HUES6 (cell line): ENCODE measurements at regions not wholly inside any gene's neighbourhood (a gene's known extent, or its start where the extent isn't known, plus 50 kb on each side); places are given as distances from the start of the nearest gene placed in this dataset.
"Not testable (repeated sequence)": the region's sequence is repeated elsewhere in the genome, so short reads cannot be mapped to it uniquely, and the experiment has no call there.

Experiments used
- H3K27ac ChIP-seq: 2 replicates; pipeline ENCODE4 v1.7.0; 2013; ENCODE audit warnings: low read depth, mild to moderate bottlenecking, low read length, inconsistent platforms
- H3K27me3 ChIP-seq: 2 replicates; pipeline ENCODE4 v1.6.1; 2013; ENCODE audit warnings: low read length; ENCODE audit not compliant: control insufficient read depth, insufficient read depth
- H3K36me3 ChIP-seq: 2 replicates; pipeline ENCODE4 v1.6.1; 2013; ENCODE audit warnings: low read length; ENCODE audit not compliant: control insufficient read depth, insufficient read depth
- H3K4me1 ChIP-seq: 2 replicates; pipeline ENCODE4 v1.6.1; 2013; ENCODE audit warnings: low read length; ENCODE audit not compliant: control insufficient read depth, insufficient read depth
- H3K4me3 ChIP-seq: 2 replicates; pipeline ENCODE4 v1.5.1; 2013; ENCODE audit warnings: low read depth, low read length
- H3K9ac ChIP-seq: one replicate; pipeline ENCODE4 v1.6.1; 2013; ENCODE audit warnings: mild to moderate bottlenecking, low read length
- H3K9me3 ChIP-seq: 2 replicates; pipeline ENCODE4 v1.6.1; 2013; ENCODE audit warnings: low read depth, low read length; ENCODE audit not compliant: control insufficient read depth, insufficient read depth

DNA sequence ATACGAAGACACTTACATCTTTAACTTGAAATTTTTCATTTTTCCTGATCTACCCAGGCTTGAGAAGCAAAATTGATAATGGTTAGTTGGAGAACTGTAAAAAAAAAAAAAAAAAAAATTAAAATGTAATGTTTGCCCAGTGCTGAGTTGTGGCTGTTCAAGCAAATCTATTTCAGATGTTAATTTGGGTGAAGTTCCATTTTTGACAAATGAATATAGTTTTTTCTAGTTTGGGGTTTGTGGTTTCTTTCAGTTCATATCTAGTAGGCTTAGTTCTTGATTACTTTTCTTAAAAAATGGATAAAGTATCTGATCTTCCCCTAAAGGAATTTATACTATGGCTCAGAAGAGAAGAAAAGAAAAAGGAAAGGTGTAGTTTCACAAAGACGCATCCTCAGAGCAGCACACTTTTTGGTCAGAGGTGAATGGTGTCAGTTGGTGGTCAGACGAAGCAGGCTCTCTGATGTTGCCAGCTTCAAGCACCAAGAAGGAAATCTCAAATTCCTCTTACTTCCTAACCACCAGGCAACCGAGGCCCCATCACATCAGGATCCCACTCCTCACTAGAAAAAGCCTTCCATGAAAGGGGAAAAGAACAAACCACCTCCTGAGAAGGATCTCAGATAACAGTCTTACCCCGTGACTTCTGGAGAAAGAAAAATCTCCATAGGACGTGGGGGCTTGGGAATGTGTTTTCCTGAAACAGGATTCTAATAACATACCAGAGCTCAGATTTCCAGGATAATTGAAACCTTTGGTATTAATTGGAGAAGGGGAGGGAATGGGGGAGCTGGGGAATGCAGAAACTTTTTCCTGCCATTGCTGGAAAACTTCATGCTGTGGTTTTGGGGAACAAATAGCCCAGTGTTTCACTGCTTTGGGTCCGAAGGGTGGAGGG lies 396.2 kb downstream of the CD83 start:
- Histone ChIP-seq H3K4me1 (no peaks in the 10 kb centered on the region), H3K4me3 (no peak overlapping the region), H3K27me3 (no peaks in the 10 kb centered on the region), H3K9me3 (0 out of 2 replicates have a peak, but pooled peaks cover 4% of the 10 kb centered on the region), H3K27ac (no peak overlapping the region), H3K36me3 (no peaks in the 10 kb centered on the region), H3K9ac (no peak overlapping the region)

DNA sequence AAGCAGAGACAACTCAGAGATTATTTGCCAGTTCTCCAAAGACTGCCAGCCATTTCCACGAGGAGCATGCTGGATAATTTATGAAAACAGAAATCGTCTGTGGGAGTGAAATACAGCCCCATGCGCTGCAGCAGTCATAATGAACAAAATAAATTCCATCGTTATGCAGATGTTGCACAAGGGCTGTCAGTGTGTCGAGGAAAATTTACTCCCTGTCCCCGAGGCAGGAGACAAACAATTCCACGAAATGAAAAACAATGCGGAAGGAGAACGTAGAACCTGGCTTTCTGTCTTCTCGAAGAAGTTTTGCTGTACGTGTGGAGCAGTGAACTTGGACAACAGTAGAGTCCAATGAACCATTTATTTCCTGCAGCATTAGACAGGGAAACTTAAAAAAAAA lies 399.4 kb downstream of the CD83 start:
- no peaks in the 10 kb centered on the region for H3K4me1 ChIP-seq
- no peak overlapping the region for H3K4me3 ChIP-seq

DNA sequence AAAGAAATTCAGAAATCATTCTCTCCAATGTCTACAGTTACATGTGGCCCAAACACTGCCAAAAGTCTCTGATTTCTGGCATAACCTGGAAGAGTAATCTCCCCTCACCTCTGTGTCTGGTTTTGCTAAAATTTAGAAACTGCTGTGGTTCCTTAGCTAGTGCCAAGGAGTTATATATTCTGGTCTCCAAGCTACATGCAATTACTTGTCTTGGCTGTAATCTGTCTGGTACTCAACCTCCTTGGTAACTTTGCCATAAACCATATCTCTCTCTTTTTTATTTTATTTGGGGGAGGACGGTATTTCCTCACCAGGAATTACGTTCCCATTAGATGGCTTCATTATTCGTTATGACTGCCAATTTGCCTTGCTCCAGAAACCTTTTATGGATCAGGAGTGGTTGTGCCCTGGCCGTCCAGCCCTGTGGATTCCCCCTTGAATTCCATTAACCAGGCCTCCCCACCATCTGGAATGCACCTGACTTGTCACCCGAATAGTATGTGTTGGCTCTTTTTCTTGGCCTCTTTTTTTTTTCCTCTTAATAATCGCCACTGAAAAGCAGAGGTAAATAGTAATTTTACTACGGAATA lies 400.0 kb downstream of the CD83 start:
- Histone ChIP-seq H3K4me1 (no peaks in the 10 kb centered on the region), H3K27ac (no peak overlapping the region), H3K27me3 (no peaks in the 10 kb centered on the region), H3K9me3 (peaks cover 4% of the 10 kb centered on the region; the same call in 1 of the 2 replicates), H3K9ac (no peak overlapping the region), H3K4me3 (no peak overlapping the region), H3K36me3 (no peaks in the 10 kb centered on the region)

More for the DNA sequence above, 399.4 kb downstream of the CD83 start:
- Histone ChIP-seq H3K36me3 (no peaks in the 10 kb centered on the region), H3K27ac (no peak overlapping the region), H3K9ac (no peak overlapping the region), H3K9me3 (peaks cover 4% of the 10 kb centered on the region; the same call in 1 of the 2 replicates), H3K27me3 (no peaks in the 10 kb centered on the region)

DNA sequence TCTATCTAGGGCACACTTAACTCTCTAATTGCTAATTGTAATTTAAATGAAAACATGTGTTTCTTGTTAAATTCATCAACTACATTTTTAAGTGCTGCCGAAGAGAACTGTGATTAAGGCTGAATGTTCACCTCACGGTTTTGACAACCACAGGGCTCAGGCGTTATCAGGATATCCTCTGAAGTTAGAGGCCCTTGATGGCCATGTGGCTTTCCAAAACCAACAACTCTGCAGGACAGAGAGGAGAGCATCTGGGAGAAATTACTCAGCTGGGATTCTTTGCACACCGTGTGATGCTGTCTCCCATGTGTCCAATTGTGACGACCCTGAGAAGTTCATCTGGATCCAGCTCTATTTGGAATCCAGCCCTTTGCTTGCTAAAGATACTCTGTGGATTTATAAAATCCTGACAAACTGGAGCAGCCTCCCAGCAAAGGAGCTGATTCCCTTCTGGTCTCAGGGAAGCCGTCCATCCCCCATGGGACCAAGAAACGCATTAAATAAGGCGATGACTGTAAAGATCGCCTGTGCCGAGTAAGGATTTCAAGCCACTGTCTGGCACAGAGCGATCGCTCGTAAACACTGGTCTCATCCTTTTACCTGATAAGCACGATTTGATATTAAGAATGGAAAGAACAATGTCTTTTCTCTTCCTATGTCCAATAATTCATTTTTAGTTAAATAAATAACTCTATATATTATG lies 401.1 kb downstream of the CD83 start:
- Histone ChIP-seq H3K4me1 (no peaks in the 10 kb centered on the region), H3K4me3 (no peak overlapping the region), H3K27ac (no peak overlapping the region)

DNA sequence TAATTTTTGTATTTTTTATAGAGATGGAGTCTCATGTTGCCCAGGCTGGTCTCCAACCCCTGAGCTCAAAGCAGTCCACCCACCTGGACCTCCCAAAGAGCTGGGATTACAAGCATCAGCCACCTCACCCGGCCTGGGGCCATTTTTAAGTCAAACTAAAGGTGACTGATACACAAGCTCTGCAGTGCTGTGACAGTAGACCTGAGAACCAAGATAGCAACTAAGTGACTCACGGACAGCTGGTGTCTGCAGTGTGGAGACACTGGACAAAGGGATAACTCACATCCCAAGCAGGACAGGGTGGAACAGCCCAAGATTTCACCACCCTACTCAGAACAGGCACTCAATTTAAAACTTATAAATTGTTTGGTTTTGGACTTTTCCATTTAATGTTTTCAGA lies 402.5 kb downstream of the CD83 start:
- Histone ChIP-seq H3K9ac (no peak overlapping the region), H3K27me3 (no peaks in the 10 kb centered on the region), H3K4me3 (no peak overlapping the region), H3K36me3 (no peaks in the 10 kb centered on the region), H3K27ac (no peak overlapping the region), H3K4me1 (no peaks in the 10 kb centered on the region), H3K9me3 (peaks cover 4% of the 10 kb centered on the region; the same call in 1 of the 2 replicates)

More for the DNA sequence above, 401.1 kb downstream of the CD83 start:
- H3K9me3 ChIP-seq, result peaks cover 4% of the 10 kb centered on the region; the same call in 1 of the 2 replicates
- no peak overlapping the region for H3K9ac ChIP-seq
- H3K36me3 ChIP-seq, result no peaks in the 10 kb centered on the region
- no peaks in the 10 kb centered on the region for H3K27me3 ChIP-seq

DNA sequence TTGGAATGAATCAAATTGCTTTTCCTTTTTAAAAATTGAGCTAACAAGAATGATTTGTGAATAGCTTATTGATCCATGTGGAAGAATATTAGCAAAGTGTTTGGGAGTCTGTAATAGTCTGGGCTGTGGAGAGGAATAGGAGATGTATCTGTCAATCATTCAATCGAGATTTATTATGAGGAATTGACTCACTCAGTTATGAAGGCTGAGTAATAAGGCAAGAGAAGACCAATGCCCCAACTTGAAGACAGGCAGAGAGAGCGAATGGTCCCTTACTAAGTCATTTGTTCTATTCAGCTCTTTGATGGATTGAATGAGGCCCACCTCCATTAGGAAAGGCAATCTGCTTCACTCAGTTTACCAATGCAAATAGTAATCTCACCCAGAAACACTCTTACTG lies 403.0 kb downstream of the CD83 start:
- Histone ChIP-seq H3K27me3 (no peaks in the 10 kb centered on the region), H3K27ac (no peak overlapping the region), H3K9ac (no peak overlapping the region), H3K9me3 (peaks cover 4% of the 10 kb centered on the region; the same call in 1 of the 2 replicates), H3K4me1 (no peaks in the 10 kb centered on the region), H3K4me3 (no peak overlapping the region), H3K36me3 (no peaks in the 10 kb centered on the region)

DNA sequence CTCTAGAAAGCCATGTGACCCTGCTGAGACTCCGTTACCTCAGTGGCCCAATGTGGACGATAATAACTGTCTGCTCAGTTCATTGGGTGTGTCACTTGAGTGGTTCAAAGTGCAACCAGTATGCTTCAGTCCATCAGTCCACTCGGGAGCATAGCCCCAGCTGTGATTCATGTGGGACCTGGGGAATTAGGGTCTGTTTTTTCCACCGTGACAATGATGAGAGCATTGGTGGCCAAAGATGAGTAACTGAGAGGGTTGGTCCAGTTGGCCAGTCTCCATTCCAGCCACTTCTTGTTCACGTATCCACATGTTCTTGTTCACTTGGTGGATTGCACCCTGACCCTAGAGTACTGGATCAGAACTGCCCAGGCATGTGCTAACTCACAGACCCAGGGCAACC lies 403.6 kb downstream of the CD83 start:
- H3K4me3 ChIP-seq, result no peak overlapping the region
- no peak overlapping the region for H3K27ac ChIP-seq
- H3K36me3 ChIP-seq, result no peaks in the 10 kb centered on the region
- H3K9me3 ChIP-seq, result peaks cover 4% of the 10 kb centered on the region; the same call in 1 of the 2 replicates
- H3K4me1 ChIP-seq, result no peaks in the 10 kb centered on the region
- H3K27me3 ChIP-seq, result no peaks in the 10 kb centered on the region
- H3K9ac ChIP-seq, result no peak overlapping the region

DNA sequence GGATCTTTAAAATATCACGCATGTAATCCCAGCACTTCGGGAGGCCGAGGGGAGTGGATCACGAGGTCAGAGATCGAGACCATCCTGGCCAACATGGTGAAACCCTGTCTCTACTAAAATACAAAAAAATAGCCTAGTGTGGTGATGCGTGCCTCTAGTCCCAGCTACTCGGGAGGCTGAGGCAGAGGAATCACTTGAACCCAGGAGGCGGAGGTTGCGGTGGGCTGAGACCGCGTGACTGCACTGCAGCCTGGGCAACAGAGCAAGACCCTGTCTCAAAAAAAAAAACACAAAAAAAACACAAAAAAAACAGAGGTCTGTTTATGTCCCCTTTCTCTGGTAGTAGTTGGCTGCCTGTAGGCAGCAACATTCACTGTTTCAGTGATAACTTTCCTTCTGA lies 404.3 kb downstream of the CD83 start:
- H3K27me3 ChIP-seq, result not testable (repeated sequence)

DNA sequence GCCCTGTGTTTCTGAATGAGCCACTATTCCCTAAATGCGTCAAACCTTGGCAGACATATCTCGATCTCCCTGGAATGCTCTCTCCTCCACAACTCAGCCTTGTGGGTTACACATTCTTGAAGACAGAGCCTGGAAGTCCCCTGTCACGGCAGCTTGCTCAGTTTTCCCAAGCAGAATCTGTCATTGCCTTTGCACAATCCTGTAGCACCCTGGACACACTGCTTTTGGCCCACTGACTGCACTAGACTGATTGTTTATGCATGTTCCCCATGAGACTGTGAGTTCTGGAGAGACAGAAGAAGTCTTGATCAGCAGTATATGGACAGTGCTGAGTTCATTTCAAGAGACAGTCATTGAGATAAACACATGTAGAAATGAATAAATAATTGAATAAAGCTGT lies 406.7 kb downstream of the CD83 start:
- H3K27me3 ChIP-seq, result no peaks in the 10 kb centered on the region
- H3K4me3 ChIP-seq, result no peak overlapping the region
- H3K27ac ChIP-seq, result no peak overlapping the region
- H3K4me1 ChIP-seq, result no peaks in the 10 kb centered on the region
- H3K9ac ChIP-seq, result no peak overlapping the region
- peaks cover 8% of the 10 kb centered on the region for H3K9me3 ChIP-seq
- H3K36me3 ChIP-seq, result no peaks in the 10 kb centered on the region

More for the DNA sequence above, 404.3 kb downstream of the CD83 start:
- H3K4me1 ChIP-seq, H3K27ac ChIP-seq, H3K4me3 ChIP-seq, H3K9me3 ChIP-seq, H3K36me3 ChIP-seq, H3K9ac ChIP-seq: not testable (repeated sequence)

DNA sequence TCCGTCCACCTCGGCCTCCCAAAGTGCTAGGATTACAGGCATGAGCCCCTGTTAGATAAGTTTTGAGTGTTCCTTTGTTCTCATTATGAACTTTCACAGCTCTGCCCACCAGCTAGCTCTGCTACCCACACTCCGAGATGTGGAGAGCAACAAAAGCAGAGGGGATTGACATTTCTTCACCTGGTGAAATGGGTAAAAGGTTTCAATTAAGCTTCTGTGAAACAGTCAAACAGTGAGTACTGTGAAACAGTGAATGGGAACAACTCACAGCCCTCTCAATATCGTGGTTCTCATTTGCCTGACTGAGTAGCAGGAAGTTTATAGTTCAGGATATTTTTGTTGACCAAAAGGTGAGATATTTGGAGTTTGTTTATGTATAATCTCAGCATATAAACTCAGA lies 412.8 kb downstream of the CD83 start:
- Histone ChIP-seq H3K9me3 (peaks cover 4% of the 10 kb centered on the region; the same call in 1 of the 2 replicates), H3K36me3 (no peaks in the 10 kb centered on the region), H3K27me3 (no peaks in the 10 kb centered on the region), H3K9ac (no peak overlapping the region), H3K27ac (no peak overlapping the region), H3K4me1 (no peaks in the 10 kb centered on the region), H3K4me3 (no peak overlapping the region)

DNA sequence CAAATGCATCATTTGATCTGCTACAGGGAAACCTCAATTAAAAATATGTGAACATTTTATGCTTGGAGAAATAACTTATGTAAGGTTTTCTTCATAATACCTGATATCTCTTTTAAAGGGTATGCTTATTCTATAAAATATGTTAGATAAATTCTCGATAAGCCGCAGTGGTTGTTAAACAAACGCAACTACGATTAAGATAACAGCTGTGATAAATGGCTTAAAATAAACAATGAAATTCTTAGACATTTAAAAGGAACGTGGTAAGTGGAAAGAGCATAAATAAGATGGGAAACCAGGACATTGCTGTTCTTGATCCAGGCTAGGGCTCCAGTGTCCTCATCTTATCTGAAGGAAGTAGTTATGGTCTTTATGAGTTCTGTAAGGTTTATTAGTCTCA lies 415.9 kb downstream of the CD83 start:
- no peaks in the 10 kb centered on the region for H3K36me3 ChIP-seq
- H3K9ac ChIP-seq, result no peak overlapping the region

More for the DNA sequence above, 415.9 kb downstream of the CD83 start:
- peaks cover 7% of the 10 kb centered on the region for H3K9me3 ChIP-seq
- no peak overlapping the region for H3K27ac ChIP-seq
- no peak overlapping the region for H3K4me3 ChIP-seq
- H3K4me1 ChIP-seq, result no peaks in the 10 kb centered on the region
- H3K27me3 ChIP-seq, result no peaks in the 10 kb centered on the region
